Fibroblast of peridontal ligament (primary cell): ENCODE measurements at regions not wholly inside any gene's neighbourhood (a gene's known extent, or its start where the extent isn't known, plus 50 kb on each side); places are given as distances from the start of the nearest gene placed in this dataset.
A peak's percentile ranks its signal among the peaks of the same experiment; 100 is the strongest.
"Not testable (repeated sequence)": the region's sequence is repeated elsewhere in the genome, so short reads cannot be mapped to it uniquely, and the experiment has no call there.

Experiments
- DNase-seq: peaks from one replicate; pipeline ENCODE4 v3.0.0-alpha.2; 2010; ENCODE audit errors: extremely low read depth

GRCh38 chr9:90141723-90142122, 500.9 kb downstream of the DIRAS2 start:
- DNase-seq: peak; percentile 38

GRCh38 chr9:90142580-90142979, 500.0 kb downstream of the DIRAS2 start:
- DNase-seq: peak; percentile 44

- DNase-seq: no peak
Measured at GRCh38 chr9:90147426-90147825, 495.2 kb downstream of the DIRAS2 start.

GRCh38 chr9:90156318-90156717, 486.3 kb downstream of the DIRAS2 start:
- no peak for DNase-seq

GRCh38 chr9:90162326-90162725, 480.3 kb downstream of the DIRAS2 start:
- DNase-seq: no peak

GRCh38 chr9:90162819-90163218, 479.8 kb downstream of the DIRAS2 start:
- DNase-seq: no peak

GRCh38 chr9:90165281-90165680, 477.3 kb downstream of the DIRAS2 start:
- DNase-seq: no peak

- not testable (repeated sequence) for DNase-seq
Measured at GRCh38 chr9:90166374-90166773, 476.2 kb downstream of the DIRAS2 start.

GRCh38 chr9:90167914-90168313, 474.7 kb downstream of the DIRAS2 start:
- DNase-seq: no peak

GRCh38 chr9:90169490-90169889, 473.1 kb downstream of the DIRAS2 start:
- no peak for DNase-seq

- not testable (repeated sequence) for DNase-seq
Measured at GRCh38 chr9:90173935-90174334, 468.7 kb downstream of the DIRAS2 start.

GRCh38 chr9:90174346-90174745, 468.3 kb downstream of the DIRAS2 start:
- not testable (repeated sequence) for DNase-seq

- no peak for DNase-seq
Measured at GRCh38 chr9:90175257-90175656, 467.4 kb downstream of the DIRAS2 start.

GRCh38 chr9:90175865-90176264, 466.8 kb downstream of the DIRAS2 start:
- DNase-seq: no peak

GRCh38 chr9:90176901-90177300, 465.7 kb downstream of the DIRAS2 start:
- DNase-seq: no peak

GRCh38 chr9:90180381-90180780, 462.2 kb downstream of the DIRAS2 start:
- no peak for DNase-seq

- DNase-seq: no peak
Measured at GRCh38 chr9:90188656-90189055, 454.0 kb downstream of the DIRAS2 start.

- no peak for DNase-seq
Measured at GRCh38 chr9:90189306-90189705, 453.3 kb downstream of the DIRAS2 start.

- DNase-seq: not testable (repeated sequence)
Measured at GRCh38 chr9:90192465-90192864, 450.2 kb downstream of the DIRAS2 start.

GRCh38 chr9:90198956-90199355, 443.7 kb downstream of the DIRAS2 start:
- DNase-seq: no peak

GRCh38 chr9:90201766-90202165, 440.9 kb downstream of the DIRAS2 start:
- no peak for DNase-seq

GRCh38 chr9:90204128-90204831, 438.3 kb downstream of the DIRAS2 start:
- no peak for DNase-seq

- DNase-seq: not testable (repeated sequence)
Measured at GRCh38 chr9:90213045-90213444, 429.6 kb downstream of the DIRAS2 start.

GRCh38 chr9:90219548-90220118, 423.0 kb downstream of the DIRAS2 start:
- no peak for DNase-seq
